ENCODE measurements at regions not wholly inside any gene's neighbourhood (a gene's known extent, or its start where the extent isn't known, plus 50 kb on each side); places are given as distances from the start of the nearest gene placed in this dataset.

DNA sequence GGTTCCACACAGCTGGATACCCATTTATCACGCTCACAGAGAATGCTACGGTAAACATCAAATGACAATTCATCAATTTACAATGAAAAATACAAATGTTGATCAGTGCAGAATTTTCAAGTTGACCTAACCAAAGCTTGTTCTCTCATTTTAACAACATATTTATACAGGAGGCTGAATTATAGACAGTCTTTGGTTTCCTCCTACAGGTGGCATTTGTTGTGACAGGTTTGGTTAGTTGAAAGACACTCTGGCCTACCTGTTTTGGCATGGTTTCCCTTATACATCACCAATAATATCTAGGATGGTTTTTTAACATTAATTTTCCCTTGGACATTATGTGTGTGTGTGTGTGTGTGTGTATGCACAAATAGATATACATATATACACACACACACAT, 642.5 kb upstream of the MMS22L start:
- TF ChIP-seq GABPA (IDR thresholded peaks at IDR 0.05; ENCODE audit: low read depth) = no peak
- TF ChIP-seq, protein P1, sequence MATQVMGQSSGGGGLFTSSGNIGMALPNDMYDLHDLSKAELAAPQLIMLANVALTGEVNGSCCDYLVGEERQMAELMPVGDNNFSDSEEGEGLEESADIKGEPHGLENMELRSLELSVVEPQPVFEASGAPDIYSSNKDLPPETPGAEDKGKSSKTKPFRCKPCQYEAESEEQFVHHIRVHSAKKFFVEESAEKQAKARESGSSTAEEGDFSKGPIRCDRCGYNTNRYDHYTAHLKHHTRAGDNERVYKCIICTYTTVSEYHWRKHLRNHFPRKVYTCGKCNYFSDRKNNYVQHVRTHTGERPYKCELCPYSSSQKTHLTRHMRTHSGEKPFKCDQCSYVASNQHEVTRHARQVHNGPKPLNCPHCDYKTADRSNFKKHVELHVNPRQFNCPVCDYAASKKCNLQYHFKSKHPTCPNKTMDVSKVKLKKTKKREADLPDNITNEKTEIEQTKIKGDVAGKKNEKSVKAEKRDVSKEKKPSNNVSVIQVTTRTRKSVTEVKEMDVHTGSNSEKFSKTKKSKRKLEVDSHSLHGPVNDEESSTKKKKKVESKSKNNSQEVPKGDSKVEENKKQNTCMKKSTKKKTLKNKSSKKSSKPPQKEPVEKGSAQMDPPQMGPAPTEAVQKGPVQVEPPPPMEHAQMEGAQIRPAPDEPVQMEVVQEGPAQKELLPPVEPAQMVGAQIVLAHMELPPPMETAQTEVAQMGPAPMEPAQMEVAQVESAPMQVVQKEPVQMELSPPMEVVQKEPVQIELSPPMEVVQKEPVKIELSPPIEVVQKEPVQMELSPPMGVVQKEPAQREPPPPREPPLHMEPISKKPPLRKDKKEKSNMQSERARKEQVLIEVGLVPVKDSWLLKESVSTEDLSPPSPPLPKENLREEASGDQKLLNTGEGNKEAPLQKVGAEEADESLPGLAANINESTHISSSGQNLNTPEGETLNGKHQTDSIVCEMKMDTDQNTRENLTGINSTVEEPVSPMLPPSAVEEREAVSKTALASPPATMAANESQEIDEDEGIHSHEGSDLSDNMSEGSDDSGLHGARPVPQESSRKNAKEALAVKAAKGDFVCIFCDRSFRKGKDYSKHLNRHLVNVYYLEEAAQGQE (IDR thresholded peaks at IDR 0.05; ENCODE audit: insufficient replicate concordance, low read depth) = no peak
- no peak for TF ChIP-seq POLR2AphosphoS5 (IDR thresholded peaks at IDR 0.05; ENCODE audit: low read depth)
- TF ChIP-seq, protein P2, sequence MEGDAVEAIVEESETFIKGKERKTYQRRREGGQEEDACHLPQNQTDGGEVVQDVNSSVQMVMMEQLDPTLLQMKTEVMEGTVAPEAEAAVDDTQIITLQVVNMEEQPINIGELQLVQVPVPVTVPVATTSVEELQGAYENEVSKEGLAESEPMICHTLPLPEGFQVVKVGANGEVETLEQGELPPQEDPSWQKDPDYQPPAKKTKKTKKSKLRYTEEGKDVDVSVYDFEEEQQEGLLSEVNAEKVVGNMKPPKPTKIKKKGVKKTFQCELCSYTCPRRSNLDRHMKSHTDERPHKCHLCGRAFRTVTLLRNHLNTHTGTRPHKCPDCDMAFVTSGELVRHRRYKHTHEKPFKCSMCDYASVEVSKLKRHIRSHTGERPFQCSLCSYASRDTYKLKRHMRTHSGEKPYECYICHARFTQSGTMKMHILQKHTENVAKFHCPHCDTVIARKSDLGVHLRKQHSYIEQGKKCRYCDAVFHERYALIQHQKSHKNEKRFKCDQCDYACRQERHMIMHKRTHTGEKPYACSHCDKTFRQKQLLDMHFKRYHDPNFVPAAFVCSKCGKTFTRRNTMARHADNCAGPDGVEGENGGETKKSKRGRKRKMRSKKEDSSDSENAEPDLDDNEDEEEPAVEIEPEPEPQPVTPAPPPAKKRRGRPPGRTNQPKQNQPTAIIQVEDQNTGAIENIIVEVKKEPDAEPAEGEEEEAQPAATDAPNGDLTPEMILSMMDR (IDR thresholded peaks at IDR 0.05; ENCODE audit: insufficient read depth, low read length) = no peak
- TF ChIP-seq SPI1 (IDR thresholded peaks at IDR 0.05; ENCODE audit: borderline replicate concordance, low read depth) = no peak
- Histone ChIP-seq H3K27ac (replicated peaks) (no peak overlapping the region), H3K27me3 (ENCODE audit: insufficient read depth, poor library complexity, severe bottlenecking) (no peaks in the 10 kb centered on the region), H3K4me3 (replicated peaks; ENCODE audit: insufficient read depth, low read length) (no peak overlapping the region)
- no peak for DNase-seq (ENCODE audit: low read depth in 1 of 2, low spot score in 1 of 2)

DNA sequence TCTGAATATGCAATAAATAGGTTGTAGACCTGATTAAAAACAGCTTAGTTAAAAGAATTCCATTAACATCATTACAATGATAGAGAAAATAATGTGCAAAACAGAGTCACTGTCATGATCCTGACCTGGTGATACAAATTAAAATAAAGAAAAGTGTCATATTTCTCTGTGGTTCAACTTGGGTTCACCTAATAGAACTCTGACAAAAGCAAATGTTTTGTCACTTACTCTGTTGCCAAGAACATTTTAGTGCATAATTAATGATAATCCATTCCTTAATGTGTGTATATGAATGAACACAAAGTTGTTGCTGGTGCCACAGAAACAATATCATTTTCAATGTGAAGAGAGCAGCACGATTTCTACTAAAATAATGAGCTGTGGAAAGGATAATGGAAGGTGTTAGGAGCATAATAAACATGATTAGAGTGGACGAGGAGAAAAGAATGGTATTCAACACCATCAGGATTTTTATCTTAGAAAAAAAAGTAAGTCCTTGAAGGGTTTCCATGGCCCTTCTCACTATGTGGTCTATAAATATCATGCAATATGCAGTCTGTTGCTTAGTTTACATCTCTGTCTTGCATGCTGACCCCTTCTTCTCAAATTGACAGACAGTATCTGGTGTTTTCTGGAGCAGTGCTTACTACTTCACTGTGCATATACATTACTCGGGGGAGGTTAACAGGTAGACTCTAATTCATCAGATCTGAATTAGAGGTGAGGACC, 656.6 kb upstream of the MMS22L start:
- Histone ChIP-seq H3K27me3 (ENCODE audit: insufficient read depth, poor library complexity, severe bottlenecking) (no peaks in the 10 kb centered on the region), H3K4me3 (replicated peaks; ENCODE audit: insufficient read depth, low read length) (no peak overlapping the region), H3K27ac (replicated peaks) (no peak overlapping the region)
- no peak for DNase-seq (ENCODE audit: low read depth in 1 of 2, low spot score in 1 of 2)
- TF ChIP-seq, protein P1 (IDR thresholded peaks at IDR 0.05; ENCODE audit: insufficient replicate concordance, low read depth) = no peak
- TF ChIP-seq GABPA (IDR thresholded peaks at IDR 0.05; ENCODE audit: low read depth) (no peak), POLR2AphosphoS5 (IDR thresholded peaks at IDR 0.05; ENCODE audit: low read depth) (no peak), SPI1 (IDR thresholded peaks at IDR 0.05; ENCODE audit: borderline replicate concordance, low read depth) (no peak)
- TF ChIP-seq, protein P2 (IDR thresholded peaks at IDR 0.05; ENCODE audit: insufficient read depth, low read length) = no peak

DNA sequence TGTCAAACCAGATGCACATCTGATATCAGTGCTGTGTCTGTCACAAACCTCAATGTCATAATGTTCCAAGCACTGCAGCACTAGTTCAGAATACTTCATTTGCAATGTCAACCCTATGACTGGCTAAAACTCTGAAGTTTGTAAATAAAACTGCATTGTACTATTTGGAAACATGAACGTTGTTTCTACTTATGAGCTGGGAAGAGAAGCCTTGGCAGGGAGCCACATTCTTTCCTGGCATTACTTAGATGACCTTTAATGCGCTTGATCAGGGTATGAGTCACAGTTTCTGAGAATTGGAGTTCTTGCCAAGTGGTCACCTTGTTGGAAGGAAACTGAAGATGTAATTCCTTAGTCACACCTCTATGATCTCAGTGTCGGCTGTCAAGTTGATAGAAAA, 664.8 kb upstream of the MMS22L start:
- Histone ChIP-seq H3K4me3 (replicated peaks; ENCODE audit: insufficient read depth, low read length) (no peak overlapping the region), H3K27ac (replicated peaks) (no peak overlapping the region), H3K27me3 (ENCODE audit: insufficient read depth, poor library complexity, severe bottlenecking) (no peaks in the 10 kb centered on the region)
- no peak for DNase-seq (ENCODE audit: low read depth in 1 of 2, low spot score in 1 of 2)
- TF ChIP-seq GABPA (IDR thresholded peaks at IDR 0.05; ENCODE audit: low read depth) = no peak
- TF ChIP-seq, protein P1 (IDR thresholded peaks at IDR 0.05; ENCODE audit: insufficient replicate concordance, low read depth) = no peak

All from HL-60 (cell line).